H1 (cell line): ENCODE measurements at regions not wholly inside any gene's neighbourhood (a gene's known extent, or its start where the extent isn't known, plus 50 kb on each side); places are given as distances from the start of the nearest gene placed in this dataset.

Experiments used
- CTCF ChIA-PET: fragments of 300-600 bp; sonication (Branson Sonifier 250); formaldehyde crosslinking; loops from one replicate; lab custom pipeline; 2021; ENCODE audit not compliant: partially characterized antibody; lab: Charles Lee
- POLR2A ChIA-PET: fragments of 300-600 bp; sonication (Branson Sonifier 250); formaldehyde crosslinking; loops from one replicate; lab custom pipeline; 2021; ENCODE audit warnings: inconsistent platforms; ENCODE audit not compliant: partially characterized antibody; lab: Charles Lee
- DNase-seq, 2 experiments: peaks; one replicate each; pipeline versions ENCODE4 v3.0.0 to v3.0.0-alpha.2; 2010 to 2022; ENCODE audit warnings: low spot score in 2 of 2, low read depth in 1 of 2, mixed read lengths in 1 of 2
- FAIRE-seq: peaks from 2 replicates; lab custom pipeline; 2011; peaks lifted over from hg19 to GRCh38; lab: Jason Lieb, UNC
- H2AFZ ChIP-seq: 2 replicates; pipeline ENCODE4 v1.8.1; 2012; ENCODE audit warnings: low read length, inconsistent platforms
- H2AK5ac ChIP-seq: 2 replicates; pipeline ENCODE4 v1.6.1; 2013; ENCODE audit warnings: low read depth, low read length
- H2BK120ac ChIP-seq: replicated peaks from 2 replicates; pipeline ENCODE3; 2013; ENCODE audit warnings: low read depth, low read length, inconsistent platforms
- H2BK12ac ChIP-seq: 2 replicates; pipeline ENCODE4 v1.6.1; 2013; ENCODE audit warnings: low read depth, low read length
- H2BK15ac ChIP-seq: 2 replicates; pipeline ENCODE4 v1.6.1; 2013; ENCODE audit warnings: low read length
- H2BK20ac ChIP-seq: 2 replicates; pipeline ENCODE4 v1.6.1; 2013; ENCODE audit warnings: low read length
- H2BK5ac ChIP-seq: 2 replicates; pipeline ENCODE4 v1.6.1; 2013; ENCODE audit warnings: low read depth, low read length
- H3K14ac ChIP-seq: 2 replicates; pipeline ENCODE4 v1.6.1; 2013; ENCODE audit warnings: inconsistent platforms; ENCODE audit not compliant: insufficient read length
- H3K18ac ChIP-seq: 2 replicates; pipeline ENCODE4 v1.6.1; 2013; ENCODE audit warnings: low read length; ENCODE audit errors: extremely low read depth
- H3K23ac ChIP-seq: 2 replicates; pipeline ENCODE4 v1.6.1; 2013; ENCODE audit warnings: inconsistent platforms; ENCODE audit not compliant: insufficient read length
- H3K23me2 ChIP-seq: 2 replicates; pipeline ENCODE4 v1.6.1; 2013; ENCODE audit warnings: low read depth, low read length
- H3K27ac ChIP-seq: 2 replicates; pipeline ENCODE4 v1.6.1; 2011; ENCODE audit warnings: low read depth, low read length, inconsistent platforms
- H3K27me3 ChIP-seq, 4 experiments: replicated peaks in 1 of 4; 1 replicate in 1 of 4; 2 replicates in 3 of 4; pipeline versions ENCODE4 v1.6.1 to v1.8.1; 2011 to 2013; ENCODE audit warnings: low read length in 3 of 4, mild to moderate bottlenecking in 3 of 4, inconsistent platforms in 2 of 4, mixed read lengths in 2 of 4, moderate library complexity in 1 of 4; ENCODE audit not compliant: control insufficient read depth in 3 of 4, insufficient read depth in 3 of 4; ENCODE audit errors: extremely low read depth in 1 of 4
- H3K36me3 ChIP-seq, 4 experiments: 2 replicates each; pipeline versions ENCODE4 v1.6.1 to v1.8.1; 2011 to 2013; ENCODE audit warnings: mild to moderate bottlenecking in 4 of 4, low read length in 3 of 4, moderate library complexity in 2 of 4, control low read depth in 1 of 4, inconsistent platforms in 1 of 4; ENCODE audit not compliant: insufficient read depth in 4 of 4, control insufficient read depth in 2 of 4
- H3K4ac ChIP-seq: replicated peaks from 2 replicates; pipeline ENCODE3; 2013; ENCODE audit warnings: low read length, low read depth, mixed read lengths, inconsistent platforms; ENCODE audit not compliant: insufficient read length
- H3K4me1 ChIP-seq, 4 experiments: replicated peaks in 1 of 4; 1 replicate in 1 of 4; 2 replicates in 3 of 4; pipeline versions ENCODE4 v1.6.1 to v1.8.1; 2011 to 2013; ENCODE audit warnings: low read length in 3 of 4, inconsistent platforms in 2 of 4, mixed read lengths in 1 of 4; ENCODE audit not compliant: insufficient read depth in 4 of 4, control insufficient read depth in 3 of 4
- H3K4me2 ChIP-seq, 2 experiments: 2 replicates each; pipeline versions ENCODE4 v1.6.1 to v1.8.1; 2011 to 2013; ENCODE audit warnings: low read depth in 2 of 2, low read length in 2 of 2, control low read depth in 1 of 2, inconsistent platforms in 1 of 2, mild to moderate bottlenecking in 1 of 2; ENCODE audit not compliant: insufficient read depth in 1 of 2
- H3K4me3 ChIP-seq, 4 experiments: fragments of 200-600, 300-600 bp in 1 of 4; sonication (generic), shearing (Covaris generic), sonication (Bioruptor Twin) in 1 of 4; 2 replicates each; pipeline versions ENCODE4 v1.5.1 to v1.8.1; 2011 to 2016; ENCODE audit warnings: low read length in 4 of 4, low read depth in 3 of 4, control low read depth in 2 of 4, inconsistent platforms in 2 of 4, mild to moderate bottlenecking in 2 of 4, mixed read lengths in 1 of 4, moderate library complexity in 1 of 4; ENCODE audit not compliant: insufficient read depth in 2 of 4; ENCODE audit errors: extremely low read depth in 1 of 4
- H3K56ac ChIP-seq: replicated peaks from 2 replicates; pipeline ENCODE3; 2013; ENCODE audit warnings: low read depth, mild to moderate bottlenecking, mixed read lengths, low read length, inconsistent platforms; ENCODE audit not compliant: insufficient read length
- H3K79me1 ChIP-seq: 2 replicates; pipeline ENCODE4 v1.6.1; 2013; ENCODE audit warnings: low read depth, low read length, control low read depth
- H3K79me2 ChIP-seq, 2 experiments: 2 replicates each; pipeline versions ENCODE4 v1.6.1 to v1.8.1; 2012 to 2013; ENCODE audit warnings: low read length in 2 of 2, mild to moderate bottlenecking in 2 of 2, inconsistent platforms in 1 of 2; ENCODE audit not compliant: insufficient read depth in 2 of 2, control insufficient read depth in 1 of 2
- H3K9ac ChIP-seq, 4 experiments: replicated peaks in 1 of 4; 1 replicate in 1 of 4; 2 replicates in 3 of 4; pipeline versions ENCODE4 v1.6.1 to v1.8.1; 2011 to 2013; ENCODE audit warnings: low read depth in 3 of 4, low read length in 3 of 4, control low read depth in 2 of 4, mild to moderate bottlenecking in 2 of 4, moderate library complexity in 2 of 4, inconsistent platforms in 1 of 4; ENCODE audit errors: extremely low read depth in 1 of 4
- H3K9me3 ChIP-seq, 2 experiments: 2 replicates each; pipeline versions ENCODE4 v1.6.1 to v1.8.1; 2012 to 2013; ENCODE audit warnings: mild to moderate bottlenecking in 2 of 2, moderate library complexity in 2 of 2, control low read depth in 1 of 2, inconsistent platforms in 1 of 2, low read depth in 1 of 2, low read length in 1 of 2, mixed read lengths in 1 of 2; ENCODE audit not compliant: insufficient read depth in 2 of 2
- H4K20me1 ChIP-seq, 2 experiments: replicated peaks in 1 of 2; 2 replicates each; pipeline versions ENCODE3 to v1.8.1; 2011 to 2013; ENCODE audit warnings: inconsistent platforms in 2 of 2, low read length in 2 of 2, mild to moderate bottlenecking in 1 of 2; ENCODE audit not compliant: insufficient read depth in 2 of 2, control insufficient read depth in 1 of 2
- H4K5ac ChIP-seq: 2 replicates; pipeline ENCODE4 v1.6.1; 2013; ENCODE audit warnings: low read length, low read depth, mixed read lengths, inconsistent platforms; ENCODE audit not compliant: insufficient read length
- H4K8ac ChIP-seq: 2 replicates; pipeline ENCODE4 v1.8.0; 2013; ENCODE audit warnings: mild to moderate bottlenecking, moderate library complexity, low read length, inconsistent platforms; ENCODE audit not compliant: insufficient read depth; ENCODE audit errors: extremely low read depth
- H4K91ac ChIP-seq: replicated peaks from 2 replicates; pipeline ENCODE3; 2013; ENCODE audit warnings: low read length, mixed read lengths, inconsistent platforms; ENCODE audit not compliant: insufficient read length
- CTCF ChIP-seq, 3 experiments: IDR thresholded peaks; 1 replicate in 2 of 3; 2 replicates in 1 of 3; pipeline versions ENCODE4 v1.5.1 to v1.6.1; 2011; ENCODE audit warnings: low read length in 3 of 3, mild to moderate bottlenecking in 3 of 3, inconsistent platforms in 2 of 3, low read depth in 1 of 3, moderate library complexity in 1 of 3; ENCODE audit not compliant: insufficient read depth in 1 of 3; ENCODE audit errors: control extremely low read depth in 1 of 3
- E2F6 ChIP-seq: IDR thresholded peaks from 2 replicates; pipeline ENCODE4 v1.6.1; 2012; ENCODE audit warnings: inconsistent platforms
- EGR1 ChIP-seq: IDR thresholded peaks from 2 replicates; pipeline ENCODE4 v1.6.1; 2011; ENCODE audit warnings: low read depth, low read length, borderline replicate concordance
- WGBS, 2 experiments: shearing (Covaris generic) in 1 of 2; methylation state at CpG; one replicate each; pipeline versions ENCODE4 v1.1.6 to v1.1.7; 2013 to 2015; ENCODE audit warnings: low lambda C conversion rate in 2 of 2, mixed read lengths in 2 of 2, inconsistent platforms in 1 of 2, low coverage in 1 of 2, missing lambda C conversion rate in 1 of 2; ENCODE audit not compliant: insufficient replicate concordance in 2 of 2, insufficient coverage in 1 of 2, insufficient read length in 1 of 2; ENCODE audit errors: extremely low coverage in 1 of 2, missing lambda C conversion rate in 1 of 2; 5-methylcytosine and 5-hydroxymethylcytosine counted together

- H3K23me2 ChIP-seq = no peaks in the 10 kb centered on the region
- no peak overlapping the region for H2AK5ac ChIP-seq
- ChIA-PET CTCF (interaction anchor here (0.5 to 1.2 kb wide), 2 partner anchors 21 to 51 kb away, joined by 3 to 4 read pairs; no protein-coding TSS in a partner anchor), POLR2A (interaction anchor here (1.2 kb wide), 1 partner anchor 39 kb away, joined by 3 read pairs; no protein-coding TSS in a partner anchor)
- H3K56ac ChIP-seq = no peak overlapping the region
- no peak overlapping the region for H3K4me3 ChIP-seq
- no peak overlapping the region for H3K18ac ChIP-seq
- H3K4me1 ChIP-seq = peaks cover 0 to 6% (median 0%) of the 10 kb centered on the region in 4 experiments; a peak in 2 of 7 replicates
- no peak overlapping the region for H2BK5ac ChIP-seq
- FAIRE-seq (no peak), DNase-seq (no peak)
- H3K23ac ChIP-seq = no peak overlapping the region
- no peak overlapping the region for H4K5ac ChIP-seq
- no peak overlapping the region for H3K14ac ChIP-seq
- H3K4me2 ChIP-seq = no peak overlapping the region
- no peak overlapping the region for H3K4ac ChIP-seq
- no peaks in the 10 kb centered on the region for H3K79me1 ChIP-seq
- H2BK12ac ChIP-seq = no peak overlapping the region
- H4K8ac ChIP-seq = 0 out of 2 replicates have a peak overlapping the region, but pooled peaks have one; percentile 11
- H2BK120ac ChIP-seq = no peak overlapping the region
- no peak overlapping the region for H4K91ac ChIP-seq
- H2AFZ ChIP-seq = no peak overlapping the region
- H3K27me3 ChIP-seq = peaks cover 0 to 1% (median 0%) of the 10 kb centered on the region in 4 experiments; a peak in 1 of 7 replicates
- no peaks in the 10 kb centered on the region for H4K20me1 ChIP-seq
- no peak overlapping the region for H3K27ac ChIP-seq
- no peaks in the 10 kb centered on the region for H3K9me3 ChIP-seq
- no peaks in the 10 kb centered on the region for H3K79me2 ChIP-seq
- no peak overlapping the region for H2BK15ac ChIP-seq
- no peak overlapping the region for H3K9ac ChIP-seq
- H2BK20ac ChIP-seq = no peak overlapping the region
- WGBS, 2 experiments = 93% methylated on average over 4 of the region's 4 CpGs; no CpG with 5 or more reads in 1 of the 2 experiments
- TF ChIP-seq CTCF (IDR thresholded peaks at IDR 0.05; ENCODE audit: control extremely low read depth in 1 of 3, insufficient read depth in 1 of 3, low read depth in 1 of 3, low read length in 3 of 3) = no peak
- no peak for TF ChIP-seq E2F6
- TF ChIP-seq EGR1 = no peak
- H3K36me3 ChIP-seq = no peaks in the 10 kb centered on the region
Observed at GRCh38 chr1:29436181-29436785, 200.0 kb downstream of the PTPRU start.
